ENCODE measurements at regions not wholly inside any gene's neighbourhood (a gene's known extent, or its start where the extent isn't known, plus 50 kb on each side); places are given as distances from the start of the nearest gene placed in this dataset.

DNA sequence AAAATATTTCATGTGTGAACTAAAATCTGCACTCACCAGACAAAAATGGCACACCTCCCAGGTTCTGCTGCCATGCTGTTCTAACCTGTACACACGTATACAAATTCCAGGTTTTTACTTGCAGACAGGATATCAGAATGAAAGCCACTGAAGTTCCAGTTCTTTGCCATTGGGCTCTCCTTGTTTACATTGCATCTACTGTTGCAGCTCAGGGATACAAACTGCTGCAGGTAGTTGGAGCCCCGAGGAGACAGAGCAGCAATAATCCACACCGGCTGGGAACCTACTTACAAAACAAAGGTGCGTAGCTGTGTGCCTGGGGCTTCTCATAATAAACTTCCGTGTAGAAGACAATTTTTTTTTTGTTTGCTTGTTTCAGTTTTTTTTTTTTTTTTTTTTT lies 59.6 kb downstream of the HAPSTR1 start:
- no peak overlapping the region for H3K9ac ChIP-seq (replicated peaks; ENCODE audit: extremely low read depth, insufficient read depth, low read length)
- no peak overlapping the region for H3K27ac ChIP-seq (ENCODE audit: insufficient read depth, low read depth, low read length)
- H3K79me2 ChIP-seq (ENCODE audit: control insufficient read depth, insufficient read depth, low read length): no peaks in the 10 kb centered on the region
- DNase-seq (ENCODE audit: low read depth, low spot score) (no peak), FAIRE-seq (no peak)
- CTCF ChIA-PET: interaction anchor here (1.3 kb wide), 1 partner anchor 15 kb away, joined by 3 read pairs; no protein-coding TSS in a partner anchor
- H3K4me2 ChIP-seq (ENCODE audit: insufficient read depth, low read length): no peak overlapping the region
- H3K9me1 ChIP-seq (replicated peaks; ENCODE audit: control insufficient read depth, extremely low read depth, insufficient read depth, low read length): no peaks in the 10 kb centered on the region
- dilution Hi-C loops (cut with MboI; ENCODE audit: extremely low pct_ligation_motif_present, low sequenced_read_pairs): no loop called here
- no peaks in the 10 kb centered on the region for H3K9me3 ChIP-seq (replicated peaks; ENCODE audit: control insufficient read depth, insufficient read depth, low read length)
- intact Hi-C loops (cut with micrococcal nuclease): no loop called here
- no peaks in the 10 kb centered on the region for H3K27me3 ChIP-seq (ENCODE audit: control insufficient read depth in 2 of 2, insufficient read depth in 2 of 2, low read length in 2 of 2)
- H3K4me1 ChIP-seq (ENCODE audit: control insufficient read depth, extremely low read depth, insufficient read depth, low read length): no peaks in the 10 kb centered on the region
- no peaks in the 10 kb centered on the region for H3K36me3 ChIP-seq (ENCODE audit: control insufficient read depth in 2 of 2, extremely low read depth in 1 of 2, insufficient read depth in 2 of 2, low read length in 2 of 2)
- H4K20me1 ChIP-seq (replicated peaks; ENCODE audit: control insufficient read depth, extremely low read depth, insufficient read depth, low read length): peaks cover 2% of the 10 kb centered on the region
- H2AFZ ChIP-seq (ENCODE audit: low read depth, low read length): no peak overlapping the region
- POLR2A ChIA-PET: interaction anchor here (0.7 kb wide), 1 partner anchor 528 kb away, joined by 4 read pairs; no protein-coding TSS in a partner anchor
- no peak overlapping the region for H3K4me3 ChIP-seq (replicated peaks in 1 of 3; ENCODE audit: insufficient read depth in 1 of 3, low read depth in 1 of 3, low read length in 3 of 3)
- BruUV-seq (replicated peaks): no TSS peak
- TF ChIP-seq EZH2 (IDR thresholded peaks at IDR 0.05; ENCODE audit: borderline replicate concordance, low read depth, low read length, severe bottlenecking) (no peak), MYC (IDR thresholded peaks at IDR 0.05; ENCODE audit: low read depth, low read length) (no peak), POLR2A (IDR thresholded peaks at IDR 0.05; ENCODE audit: low read depth, low read length) (no peak), JUN (IDR thresholded peaks at IDR 0.05; ENCODE audit: borderline replicate concordance, insufficient read depth, insufficient read length, low read depth) (no peak), CTCF (IDR thresholded peaks at IDR 0.05; ENCODE audit: extremely low read depth in 1 of 2, insufficient read depth in 1 of 2, low read depth in 1 of 2, low read length in 2 of 2) (no peak), MAX (IDR thresholded peaks at IDR 0.05; ENCODE audit: insufficient read depth, insufficient read length) (no peak), POLR2AphosphoS5 (IDR thresholded peaks at IDR 0.05; ENCODE audit: insufficient read depth, low read depth, low read length) (no peak), FOS (IDR thresholded peaks at IDR 0.05; ENCODE audit: borderline replicate concordance, insufficient read depth, low read length) (no peak), GATA2 (IDR thresholded peaks at IDR 0.05; ENCODE audit: insufficient read depth, insufficient read length, low read depth, low read length) (no peak)
